Neuronal stem cell (in vitro differentiated cells): ENCODE measurements at regions not wholly inside any gene's neighbourhood (a gene's known extent, or its start where the extent isn't known, plus 50 kb on each side); places are given as distances from the start of the nearest gene placed in this dataset.
A peak's percentile ranks its signal among the peaks of the same experiment; 100 is the strongest.

Source experiments
- DNase-seq: peaks from one replicate; pipeline ENCODE4 v3.0.0-alpha.2; 2013; ENCODE audit warnings: low spot score
- H2AFZ ChIP-seq: one replicate; pipeline ENCODE4 v1.6.1; 2013; ENCODE audit warnings: mild to moderate bottlenecking, low read length, inconsistent platforms
- H2AK5ac ChIP-seq: 2 replicates; pipeline ENCODE4 v1.6.1; 2013; ENCODE audit warnings: low read depth, mild to moderate bottlenecking, inconsistent platforms, low read length, moderate library complexity, mixed read lengths
- H2BK120ac ChIP-seq: 2 replicates; pipeline ENCODE4 v1.6.1; 2013; ENCODE audit warnings: low read depth, mild to moderate bottlenecking, inconsistent platforms, low read length, moderate library complexity, mixed read lengths
- H2BK12ac ChIP-seq: one replicate; pipeline ENCODE4 v1.6.1; 2013; ENCODE audit warnings: low read length, inconsistent platforms
- H2BK15ac ChIP-seq: 2 replicates; pipeline ENCODE4 v1.6.1; 2013; ENCODE audit warnings: mild to moderate bottlenecking, low read length, inconsistent platforms, mixed read lengths
- H2BK5ac ChIP-seq: one replicate; pipeline ENCODE4 v1.6.1; 2013; ENCODE audit warnings: inconsistent platforms, mild to moderate bottlenecking, low read length, moderate library complexity
- H3K14ac ChIP-seq: one replicate; pipeline ENCODE4 v1.6.1; 2013; ENCODE audit warnings: low read length, inconsistent platforms
- H3K18ac ChIP-seq: 2 replicates; pipeline ENCODE4 v1.6.1; 2013; ENCODE audit warnings: low read length, inconsistent platforms
- H3K23ac ChIP-seq: 2 replicates; pipeline ENCODE4 v1.6.1; 2013; ENCODE audit warnings: low read depth, mild to moderate bottlenecking, mixed read lengths, low read length, inconsistent platforms; ENCODE audit not compliant: poor library complexity
- H3K27ac ChIP-seq: replicated peaks from 3 replicates; pipeline ENCODE4 v1.5.1; 2013; ENCODE audit warnings: low read length, inconsistent platforms
- H3K27me3 ChIP-seq, 3 experiments: 2 replicates each; pipeline ENCODE4 v1.6.1; 2013; ENCODE audit warnings: low read length in 3 of 3, mild to moderate bottlenecking in 2 of 3, inconsistent platforms in 1 of 3, low read depth in 1 of 3, mixed read lengths in 1 of 3, moderate library complexity in 1 of 3; ENCODE audit not compliant: control insufficient read depth in 3 of 3, insufficient read depth in 3 of 3
- H3K36me3 ChIP-seq, 2 donors: replicated peaks in 1 of 2; 2 replicates each; pipeline ENCODE4 v1.6.1; 2013; ENCODE audit warnings: low read length in 2 of 2; ENCODE audit not compliant: control insufficient read depth in 2 of 2, insufficient read depth in 2 of 2
- H3K4ac ChIP-seq: 2 replicates; pipeline ENCODE4 v1.6.1; 2013; ENCODE audit warnings: inconsistent platforms, mild to moderate bottlenecking, low read length, moderate library complexity
- H3K4me1 ChIP-seq, 2 donors: 1 replicate in 1 of 2; 2 replicates in 1 of 2; pipeline ENCODE4 v1.6.1; 2013; ENCODE audit warnings: low read length in 2 of 2, low read depth in 1 of 2; ENCODE audit not compliant: control insufficient read depth in 2 of 2, insufficient read depth in 1 of 2
- H3K4me2 ChIP-seq: one replicate; pipeline ENCODE4 v1.6.1; 2013; ENCODE audit warnings: mild to moderate bottlenecking, low read length, inconsistent platforms; ENCODE audit not compliant: insufficient read depth, poor library complexity, severe bottlenecking
- H3K4me3 ChIP-seq, 2 donors: 2 replicates each; pipeline ENCODE4 v1.5.1; 2013; ENCODE audit warnings: low read length in 2 of 2, mild to moderate bottlenecking in 2 of 2, inconsistent platforms in 1 of 2, moderate library complexity in 1 of 2
- H3K79me1 ChIP-seq: one replicate; pipeline ENCODE4 v1.6.1; 2013; ENCODE audit warnings: low read depth, mild to moderate bottlenecking, inconsistent platforms, low read length, moderate library complexity
- H3K9ac ChIP-seq: one replicate; pipeline ENCODE4 v1.6.1; 2013; ENCODE audit warnings: mild to moderate bottlenecking, low read depth, low read length, inconsistent platforms; ENCODE audit not compliant: poor library complexity
- H3K9me3 ChIP-seq, 2 donors: replicated peaks in 1 of 2; 2 replicates each; pipeline versions ENCODE3 to v1.6.1; 2013; ENCODE audit warnings: low read length in 2 of 2, mild to moderate bottlenecking in 2 of 2, inconsistent platforms in 1 of 2, low read depth in 1 of 2, mixed read lengths in 1 of 2, moderate library complexity in 1 of 2; ENCODE audit not compliant: control insufficient read depth in 2 of 2, insufficient read depth in 1 of 2
- H4K8ac ChIP-seq: one replicate; pipeline ENCODE4 v1.6.1; 2013; ENCODE audit warnings: low read depth, mild to moderate bottlenecking, inconsistent platforms, low read length, moderate library complexity
- H4K91ac ChIP-seq: one replicate; pipeline ENCODE4 v1.6.1; 2013; ENCODE audit warnings: low read length, low read depth, mild to moderate bottlenecking, inconsistent platforms; ENCODE audit not compliant: poor library complexity
- WGBS, 2 donors: extraction: QIAGEN DNeasy Blood & Tissue Kit; methylation state at CpG; one replicate each; pipeline ENCODE4 v1.1.7; 2013; ENCODE audit warnings: missing lambda C conversion rate in 2 of 2, mixed read lengths in 1 of 2; ENCODE audit not compliant: insufficient read length in 2 of 2, insufficient replicate concordance in 1 of 2; ENCODE audit errors: extremely low coverage in 2 of 2; 5-methylcytosine and 5-hydroxymethylcytosine counted together

DNA sequence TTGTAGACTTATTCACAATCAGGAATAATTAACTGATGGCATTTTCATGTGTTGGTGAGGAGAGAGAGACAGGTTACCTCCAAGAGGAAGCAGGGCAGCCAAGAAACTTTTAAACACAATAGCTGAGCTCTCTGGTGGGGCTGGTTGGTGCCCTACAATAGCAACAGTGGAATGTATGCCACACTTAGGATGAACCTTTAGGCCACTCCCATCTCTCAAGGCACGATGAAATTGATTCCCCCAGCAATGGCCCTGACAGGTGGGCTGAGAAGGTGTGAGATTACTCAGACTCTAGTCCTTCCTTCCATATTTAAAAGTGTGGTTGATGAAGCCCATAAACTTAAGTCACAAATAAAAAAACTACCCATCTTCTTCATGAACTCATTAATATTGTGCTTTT lies 219.4 kb upstream of the CYRIA start:
- Histone ChIP-seq H2BK12ac (no peak overlapping the region), H3K9ac (no peak overlapping the region), H2BK5ac (no peak overlapping the region), H3K27ac (no peak overlapping the region), H4K91ac (no peak overlapping the region), H3K4me1 (no peaks in the 10 kb centered on the region), H2AK5ac (no peak overlapping the region), H2BK120ac (no peak overlapping the region), H2AFZ (no peak overlapping the region), H3K36me3 (no peaks in the 10 kb centered on the region), H3K18ac (no peak overlapping the region), H3K9me3 (no peaks in the 10 kb centered on the region), H2BK15ac (no peak overlapping the region), H3K4me2 (no peak overlapping the region), H4K8ac (no peak overlapping the region), H3K23ac (no peak overlapping the region), H3K4me3 (peak overlapping the region in 1 of 2 donors; percentile 64), H3K14ac (no peak overlapping the region), H3K79me1 (no peaks in the 10 kb centered on the region), H3K27me3 (no peaks in the 10 kb centered on the region), H3K4ac (no peak overlapping the region)
- no peak for DNase-seq
- no CpG with 5 or more reads among the region's 1 CpG for WGBS, 2 donors

DNA sequence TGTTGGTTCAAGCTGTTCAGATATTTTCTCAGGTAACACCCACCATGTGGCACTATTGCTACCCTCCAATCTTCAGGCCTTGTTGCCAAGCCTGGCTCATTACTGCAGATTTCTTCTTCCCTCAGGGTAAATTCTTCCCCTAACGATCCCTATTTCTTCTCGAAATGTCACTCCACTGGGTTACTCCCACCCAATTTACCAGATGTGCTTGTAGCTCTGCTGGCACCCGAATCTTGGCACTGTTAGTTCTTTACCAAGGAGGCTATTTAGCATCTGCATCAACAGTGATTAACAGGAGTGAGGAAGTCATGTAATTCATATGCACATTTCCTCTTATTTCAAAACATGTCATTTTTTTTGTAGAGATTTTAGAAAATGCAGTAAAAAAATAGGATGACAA lies 217.1 kb upstream of the CYRIA start:
- no peaks in the 10 kb centered on the region for H3K36me3 ChIP-seq
- H2AFZ ChIP-seq = no peak overlapping the region
- DNase-seq = no peak

GRCh38 chr2:16881122-16881521 lies 215.5 kb upstream of the CYRIA start:
- no peak overlapping the region for H3K18ac ChIP-seq
- no peak overlapping the region for H3K4ac ChIP-seq
- no peak overlapping the region for H2BK120ac ChIP-seq
- no peaks in the 10 kb centered on the region for H3K9me3 ChIP-seq
- no peak overlapping the region for H3K4me2 ChIP-seq
- no peak overlapping the region for H3K9ac ChIP-seq
- H3K27me3 ChIP-seq = no peaks in the 10 kb centered on the region
- H2AK5ac ChIP-seq = no peak overlapping the region
- H2BK5ac ChIP-seq = no peak overlapping the region
- no peak overlapping the region for H3K14ac ChIP-seq
- no peak overlapping the region for H3K4me3 ChIP-seq
- H2AFZ ChIP-seq = no peak overlapping the region
- no peak overlapping the region for H3K27ac ChIP-seq
- H3K23ac ChIP-seq = no peak overlapping the region
- H3K4me1 ChIP-seq = no peaks in the 10 kb centered on the region
- H3K79me1 ChIP-seq = no peaks in the 10 kb centered on the region
- no peak overlapping the region for H4K91ac ChIP-seq
- no peak overlapping the region for H4K8ac ChIP-seq
- no peak for DNase-seq
- H3K36me3 ChIP-seq = no peaks in the 10 kb centered on the region
- H2BK15ac ChIP-seq = no peak overlapping the region
- H2BK12ac ChIP-seq = no peak overlapping the region

More for the DNA sequence above, 217.1 kb upstream of the CYRIA start:
- Histone ChIP-seq H3K4me2 (no peak overlapping the region), H3K27ac (no peak overlapping the region), H3K9ac (no peak overlapping the region), H3K27me3 (no peaks in the 10 kb centered on the region), H2AK5ac (no peak overlapping the region), H3K4me3 (no peak overlapping the region), H3K18ac (no peak overlapping the region), H4K91ac (no peak overlapping the region), H2BK120ac (no peak overlapping the region), H3K4ac (no peak overlapping the region), H3K14ac (no peak overlapping the region), H4K8ac (no peak overlapping the region), H2BK15ac (no peak overlapping the region), H3K79me1 (no peaks in the 10 kb centered on the region), H2BK12ac (no peak overlapping the region), H3K23ac (no peak overlapping the region), H3K9me3 (no peaks in the 10 kb centered on the region), H3K4me1 (no peaks in the 10 kb centered on the region), H2BK5ac (no peak overlapping the region)
- no CpG with 5 or more reads among the region's 3 CpGs for WGBS, 2 donors

DNA sequence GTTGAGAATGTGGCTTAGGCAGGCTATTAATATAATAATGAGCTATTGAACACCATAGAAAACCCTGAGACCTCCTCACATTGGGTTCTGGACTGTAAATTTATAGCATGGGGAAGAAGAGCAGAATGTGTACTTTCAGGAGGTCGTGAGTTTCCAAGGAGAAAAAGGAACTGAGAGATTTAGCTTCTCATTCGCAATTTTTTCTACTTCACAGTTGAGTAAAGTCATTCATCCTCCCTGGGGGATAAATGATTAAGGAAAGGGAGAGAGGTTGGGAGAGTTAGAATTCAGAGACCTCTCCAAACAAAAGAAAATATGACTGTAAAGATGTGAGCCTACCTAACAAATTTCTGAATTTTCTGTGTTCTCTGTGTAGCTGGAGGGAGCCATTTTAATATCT lies 205.8 kb upstream of the CYRIA start:
- H2AFZ ChIP-seq = no peak overlapping the region
- no peak overlapping the region for H2BK120ac ChIP-seq
- H2BK12ac ChIP-seq = no peak overlapping the region
- no peak overlapping the region for H3K14ac ChIP-seq
- H2BK5ac ChIP-seq = no peak overlapping the region
- no peak overlapping the region for H3K4me3 ChIP-seq
- no peak overlapping the region for H3K18ac ChIP-seq
- H2BK15ac ChIP-seq = no peak overlapping the region
- peaks cover 0 to 2% of the 10 kb centered on the region in 2 donors for H3K4me1 ChIP-seq
- no peaks in the 10 kb centered on the region for H3K36me3 ChIP-seq
- H3K9me3 ChIP-seq = no peaks in the 10 kb centered on the region
- no peak overlapping the region for H2AK5ac ChIP-seq
- no peak overlapping the region for H3K27ac ChIP-seq
- no peak for DNase-seq
- H3K4ac ChIP-seq = no peak overlapping the region
- H4K8ac ChIP-seq = no peak overlapping the region
- H3K4me2 ChIP-seq = no peak overlapping the region
- no peak overlapping the region for H4K91ac ChIP-seq
- WGBS, 2 donors = no CpG with 5 or more reads among the region's 2 CpGs
- H3K79me1 ChIP-seq = no peaks in the 10 kb centered on the region
- H3K9ac ChIP-seq = no peak overlapping the region
- H3K27me3 ChIP-seq = no peaks in the 10 kb centered on the region
- H3K23ac ChIP-seq = no peak overlapping the region
